ENCODE measurements at regions not wholly inside any gene's neighbourhood (a gene's known extent, or its start where the extent isn't known, plus 50 kb on each side); places are given as distances from the start of the nearest gene placed in this dataset.

DNA sequence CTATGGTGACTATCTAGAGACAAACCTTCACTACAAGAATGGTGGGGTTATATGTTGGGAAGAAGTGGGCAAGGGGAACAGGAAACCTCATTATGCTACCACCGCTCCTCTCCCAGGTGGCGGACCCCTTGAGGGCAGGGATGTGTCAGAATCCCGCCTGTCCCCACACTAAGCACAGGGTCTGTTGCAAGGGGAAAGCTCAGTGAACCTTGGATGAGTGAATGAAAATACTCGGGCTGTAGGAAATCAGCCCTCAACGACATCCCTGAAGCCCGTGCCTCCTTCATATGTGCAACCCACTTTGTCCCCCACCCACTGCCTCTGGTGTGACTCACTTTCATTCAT lies 68.2 kb upstream of the AMPD3 start:
- TF ChIP-seq, protein P1, sequence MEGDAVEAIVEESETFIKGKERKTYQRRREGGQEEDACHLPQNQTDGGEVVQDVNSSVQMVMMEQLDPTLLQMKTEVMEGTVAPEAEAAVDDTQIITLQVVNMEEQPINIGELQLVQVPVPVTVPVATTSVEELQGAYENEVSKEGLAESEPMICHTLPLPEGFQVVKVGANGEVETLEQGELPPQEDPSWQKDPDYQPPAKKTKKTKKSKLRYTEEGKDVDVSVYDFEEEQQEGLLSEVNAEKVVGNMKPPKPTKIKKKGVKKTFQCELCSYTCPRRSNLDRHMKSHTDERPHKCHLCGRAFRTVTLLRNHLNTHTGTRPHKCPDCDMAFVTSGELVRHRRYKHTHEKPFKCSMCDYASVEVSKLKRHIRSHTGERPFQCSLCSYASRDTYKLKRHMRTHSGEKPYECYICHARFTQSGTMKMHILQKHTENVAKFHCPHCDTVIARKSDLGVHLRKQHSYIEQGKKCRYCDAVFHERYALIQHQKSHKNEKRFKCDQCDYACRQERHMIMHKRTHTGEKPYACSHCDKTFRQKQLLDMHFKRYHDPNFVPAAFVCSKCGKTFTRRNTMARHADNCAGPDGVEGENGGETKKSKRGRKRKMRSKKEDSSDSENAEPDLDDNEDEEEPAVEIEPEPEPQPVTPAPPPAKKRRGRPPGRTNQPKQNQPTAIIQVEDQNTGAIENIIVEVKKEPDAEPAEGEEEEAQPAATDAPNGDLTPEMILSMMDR (conservative IDR thresholded peaks at IDR 0.05; ENCODE audit: low read length), result no peak
- no peak for TF ChIP-seq EZH2phosphoT487 (IDR thresholded peaks at IDR 0.05; ENCODE audit: borderline replicate concordance, low read depth, low read length)
